PC-3 (cell line): ENCODE measurements at regions not wholly inside any gene's neighbourhood (a gene's known extent, or its start where the extent isn't known, plus 50 kb on each side); places are given as distances from the start of the nearest gene placed in this dataset.

Experiments used
- ATAC-seq: fragments of 200-7000 bp; cut with Tn5 transposase; 2 replicates; pipeline ENCODE4 v1.9.1; 2020; ENCODE audit warnings: mild to moderate bottlenecking, moderate library complexity
- BruUV-seq: library from RNA; stranded (reverse); fragments of 400-500 nt; replicated peaks from 2 replicates; lab custom pipeline; 2021; lab: Mats Ljungman, UMichigan
- CTCF ChIA-PET: fragments of 300-600 bp; sonication (Branson Sonifier 250); formaldehyde crosslinking; loops from one replicate; lab custom pipeline; 2022; ENCODE audit warnings: antibody characterized with exemption; lab: Charles Lee
- POLR2A ChIA-PET: fragments of 300-600 bp; sonication (Branson Sonifier 250); formaldehyde crosslinking; loops from one replicate; lab custom pipeline; 2022; ENCODE audit warnings: antibody characterized with exemption; ENCODE audit not compliant: unreplicated experiment; lab: Charles Lee
- DNase-seq: peaks from one replicate; pipeline ENCODE4 v3.0.0-alpha.2; 2015
- H2AFZ ChIP-seq: fragments of 300-600 bp; sonication (generic); 2 replicates; pipeline ENCODE4 v1.6.0; 2016; ENCODE audit warnings: antibody characterized with exemption, low read length
- H3F3A ChIP-seq: fragments of 300-600 bp; sonication (generic); one replicate; pipeline ENCODE4 v1.6.0; 2017; ENCODE audit warnings: antibody characterized with exemption, low read length, control low read depth, mild to moderate bottlenecking; ENCODE audit not compliant: unreplicated experiment
- H3K27ac ChIP-seq: fragments of 300-600 bp; sonication (generic); 2 replicates; pipeline ENCODE4 v1.5.1; 2016; ENCODE audit warnings: mild to moderate bottlenecking, low read length
- H3K27me3 ChIP-seq: fragments of 300-600 bp; sonication (generic); 2 replicates; pipeline ENCODE4 v1.6.1; 2016; ENCODE audit warnings: low read length, mixed read lengths
- H3K36me3 ChIP-seq: fragments of 300-600 bp; sonication (generic); 2 replicates; pipeline ENCODE4 v1.6.1; 2016; ENCODE audit warnings: low read depth, mixed run types, low read length, mixed read lengths
- H3K4me1 ChIP-seq: fragments of 300-600 bp; sonication (generic); 2 replicates; pipeline ENCODE4 v1.5.1; 2016; ENCODE audit warnings: low read length; ENCODE audit not compliant: insufficient read depth
- H3K4me2 ChIP-seq: fragments of 300-600 bp; sonication (generic); 2 replicates; pipeline ENCODE4 v1.6.0; 2016; ENCODE audit warnings: low read length
- H3K4me3 ChIP-seq: fragments of 300-600 bp; sonication (generic); 2 replicates; pipeline ENCODE4 v1.5.1; 2016; ENCODE audit warnings: mild to moderate bottlenecking, low read length, mixed read lengths
- H3K79me2 ChIP-seq: fragments of 300-600 bp; sonication (generic); 2 replicates; pipeline ENCODE4 v1.6.1; 2017; ENCODE audit warnings: low read length, mixed read lengths
- H3K9ac ChIP-seq: fragments of 300-600 bp; sonication (generic); 2 replicates; pipeline ENCODE4 v1.6.0; 2016; ENCODE audit warnings: mild to moderate bottlenecking, low read length
- H3K9me2 ChIP-seq: fragments of 300-600 bp; sonication (generic); replicated peaks from 2 replicates; pipeline ENCODE4 v1.6.1; 2016; ENCODE audit warnings: mixed run types, low read length, mixed read lengths
- H3K9me3 ChIP-seq: fragments of 300-600 bp; sonication (generic); 2 replicates; pipeline ENCODE4 v1.6.1; 2016; ENCODE audit warnings: low read length, mixed read lengths
- H4K20me1 ChIP-seq: fragments of 300-600 bp; sonication (generic); 2 replicates; pipeline ENCODE4 v1.6.1; 2016; ENCODE audit warnings: low read length, mixed read lengths
- EZH2 ChIP-seq: fragments of 300-600 bp; sonication (generic); IDR thresholded peaks from one replicate; pipeline ENCODE4 v1.6.1; 2017; ENCODE audit warnings: antibody characterized with exemption, mild to moderate bottlenecking, low read length; ENCODE audit not compliant: unreplicated experiment
- EZH2phosphoT487 ChIP-seq: fragments of 300-600 bp; sonication (generic); IDR thresholded peaks from 2 replicates; pipeline ENCODE4 v1.6.1; 2018; ENCODE audit warnings: mild to moderate bottlenecking, antibody characterized with exemption, low read length, borderline replicate concordance
- intact Hi-C: fragments of 100-400 bp; cut with micrococcal nuclease; formaldehyde crosslinking; loops from 2 replicates; pipeline ENCODE4 v1.9.0; 2023
- TF ChIP-seq, protein P1 (sequence below): fragments of 300-600 bp; sonication (generic); conservative IDR thresholded peaks from 2 replicates; pipeline ENCODE4 v1.5.1; 2017; ENCODE audit warnings: antibody characterized with exemption, low read depth, mild to moderate bottlenecking, low read length

DNA sequence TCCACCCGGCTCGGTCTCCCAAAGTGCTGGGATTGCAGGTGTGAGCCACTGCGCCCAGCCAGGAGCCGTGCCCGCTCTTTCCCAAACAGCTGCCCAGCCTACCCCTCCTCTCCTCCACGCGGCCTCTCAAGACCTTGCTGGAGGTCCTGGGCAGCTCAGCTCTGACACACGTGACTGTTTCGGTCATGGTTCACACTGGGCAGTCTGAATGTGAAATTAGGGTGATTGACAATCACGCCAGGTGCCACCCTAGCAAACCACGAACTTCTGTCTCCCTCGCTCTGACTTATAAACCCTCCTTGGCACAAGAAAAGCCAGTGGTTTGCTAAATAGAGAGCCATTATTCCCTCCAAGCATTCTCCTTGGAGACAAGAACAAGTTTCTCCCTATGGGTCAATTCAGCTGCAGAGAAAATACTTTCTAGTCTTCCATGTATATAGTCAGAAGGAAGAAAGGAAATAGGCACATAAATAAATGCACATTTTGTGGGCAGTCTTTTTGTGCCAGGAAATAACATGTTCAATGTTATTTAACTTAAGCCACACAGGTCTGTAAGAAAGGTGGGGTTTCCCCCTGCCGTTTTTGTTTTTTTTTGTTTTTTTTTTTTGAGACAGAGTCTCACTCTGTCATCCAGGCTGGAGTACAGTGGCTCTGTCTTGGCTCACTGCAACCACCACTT lies 121.9 kb upstream of the MEF2A start:
- H3K4me1 ChIP-seq = peaks cover 17% of the 10 kb centered on the region
- ATAC-seq (no peak), DNase-seq (no peak)
- no peaks in the 10 kb centered on the region for H3K36me3 ChIP-seq
- H3K27ac ChIP-seq = no peak overlapping the region
- H4K20me1 ChIP-seq = no peaks in the 10 kb centered on the region
- H3K4me3 ChIP-seq = no peak overlapping the region
- no peak overlapping the region for H2AFZ ChIP-seq
- TF ChIP-seq EZH2phosphoT487 (no peak), EZH2 (no peak)
- TF ChIP-seq, protein P1, sequence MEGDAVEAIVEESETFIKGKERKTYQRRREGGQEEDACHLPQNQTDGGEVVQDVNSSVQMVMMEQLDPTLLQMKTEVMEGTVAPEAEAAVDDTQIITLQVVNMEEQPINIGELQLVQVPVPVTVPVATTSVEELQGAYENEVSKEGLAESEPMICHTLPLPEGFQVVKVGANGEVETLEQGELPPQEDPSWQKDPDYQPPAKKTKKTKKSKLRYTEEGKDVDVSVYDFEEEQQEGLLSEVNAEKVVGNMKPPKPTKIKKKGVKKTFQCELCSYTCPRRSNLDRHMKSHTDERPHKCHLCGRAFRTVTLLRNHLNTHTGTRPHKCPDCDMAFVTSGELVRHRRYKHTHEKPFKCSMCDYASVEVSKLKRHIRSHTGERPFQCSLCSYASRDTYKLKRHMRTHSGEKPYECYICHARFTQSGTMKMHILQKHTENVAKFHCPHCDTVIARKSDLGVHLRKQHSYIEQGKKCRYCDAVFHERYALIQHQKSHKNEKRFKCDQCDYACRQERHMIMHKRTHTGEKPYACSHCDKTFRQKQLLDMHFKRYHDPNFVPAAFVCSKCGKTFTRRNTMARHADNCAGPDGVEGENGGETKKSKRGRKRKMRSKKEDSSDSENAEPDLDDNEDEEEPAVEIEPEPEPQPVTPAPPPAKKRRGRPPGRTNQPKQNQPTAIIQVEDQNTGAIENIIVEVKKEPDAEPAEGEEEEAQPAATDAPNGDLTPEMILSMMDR = no peak
- intact Hi-C loops = loop anchor here (2.0 kb wide), 1 partner anchor 65 kb away; no protein-coding TSS in a partner anchor
- H3K9ac ChIP-seq = no peak overlapping the region
- ChIA-PET POLR2A (no interaction called here), CTCF (no interaction called here)
- no peak overlapping the region for H3K4me2 ChIP-seq
- BruUV-seq = no TSS peak
- H3K79me2 ChIP-seq = no peaks in the 10 kb centered on the region
- H3K9me2 ChIP-seq = no peaks in the 10 kb centered on the region
- no peaks in the 10 kb centered on the region for H3K9me3 ChIP-seq
- H3K27me3 ChIP-seq = no peaks in the 10 kb centered on the region
- H3F3A ChIP-seq = no peaks in the 10 kb centered on the region

DNA sequence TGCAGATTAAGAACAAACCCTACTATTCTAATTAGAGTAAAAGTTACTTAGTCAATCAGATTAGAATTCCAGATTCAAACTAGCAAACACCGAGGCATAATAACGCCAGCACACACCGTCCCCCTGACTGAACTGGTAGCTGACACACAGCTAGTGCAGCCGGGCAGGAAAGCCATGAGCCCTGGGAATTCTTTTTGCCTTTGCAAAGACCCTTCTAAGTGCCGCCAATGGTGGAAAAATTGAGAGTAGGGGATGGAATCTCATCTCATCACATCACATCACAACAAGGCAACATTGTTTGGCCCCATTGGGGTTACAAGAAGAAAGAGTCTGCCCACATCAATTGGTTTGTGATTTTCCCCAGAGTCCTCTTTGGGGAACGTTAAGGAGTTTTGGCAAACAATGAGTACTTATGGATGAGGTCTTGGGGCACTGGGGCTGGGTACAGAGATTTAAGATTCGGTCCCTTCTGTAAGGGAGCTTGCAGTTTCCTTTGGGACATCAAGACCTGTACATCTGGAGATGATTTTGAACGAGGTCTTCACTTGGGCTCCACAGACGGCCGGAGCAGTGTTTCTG lies 120.4 kb upstream of the MEF2A start:
- POLR2A ChIA-PET = no interaction called here
- Histone ChIP-seq H3K4me2 (no peak overlapping the region), H3K9me3 (no peaks in the 10 kb centered on the region), H3K36me3 (no peaks in the 10 kb centered on the region), H3K9ac (no peak overlapping the region), H3K27me3 (no peaks in the 10 kb centered on the region), H3K9me2 (no peaks in the 10 kb centered on the region), H2AFZ (no peak overlapping the region), H3K4me3 (no peak overlapping the region), H3F3A (no peaks in the 10 kb centered on the region), H4K20me1 (no peaks in the 10 kb centered on the region), H3K27ac (no peak overlapping the region), H3K4me1 (peaks cover 17% of the 10 kb centered on the region), H3K79me2 (no peaks in the 10 kb centered on the region)
- TF ChIP-seq EZH2phosphoT487 (no peak), EZH2 (no peak)
- TF ChIP-seq, protein P1 = no peak
- BruUV-seq = no TSS peak
- DNase-seq = no peak
- CTCF ChIA-PET = no interaction called here
- ATAC-seq = no peak
- intact Hi-C loops = no loop called here
